K562 (cell line): ENCODE measurements at regions not wholly inside any gene's neighbourhood (a gene's known extent, or its start where the extent isn't known, plus 50 kb on each side); places are given as distances from the start of the nearest gene placed in this dataset.

Source experiments
- ATAC-seq: fragments of 200-7000 bp; cut with Tn5 transposase; 3 replicates; pipeline ENCODE4 v1.9.1; 2020; ENCODE audit warnings: moderate library complexity
- BruUV-seq: library from RNA; stranded (reverse); fragments of 400-500 nt; replicated peaks from 2 replicates; lab custom pipeline; 2021; lab: Mats Ljungman, UMichigan
- CTCF ChIA-PET: fragments of 300-600 bp; formaldehyde crosslinking; extraction: SDS; loops from one replicate; lab custom pipeline; 2021; ENCODE audit warnings: low intra/inter-chr PET ratio; lab: Yijun Ruan, JAX
- POLR2A ChIA-PET: fragments of 300-600, 350-650 bp; sonication (Branson Sonifier 250); formaldehyde crosslinking; extraction: SDS; loops from one replicate; lab custom pipeline; 2021; ENCODE audit warnings: antibody characterized with exemption, inconsistent platforms; lab: Yijun Ruan, JAX
- DNase-seq, 4 experiments: peaks; one replicate each; pipeline versions ENCODE4 v3.0.0 to v3.0.0-alpha.2; 2011 to 2018; ENCODE audit warnings: low spot score in 3 of 4, mixed read lengths in 3 of 4; ENCODE audit errors: extremely low read depth in 1 of 4
- FAIRE-seq: peaks from 2 replicates; lab custom pipeline; 2011; peaks lifted over from hg19 to GRCh38; lab: Jason Lieb, UNC
- H2AFZ ChIP-seq: 2 replicates; pipeline ENCODE4 v1.6.0; 2011; ENCODE audit warnings: low read depth, low read length, control low read depth, inconsistent platforms
- H3K27ac ChIP-seq: fragments of 200-600 bp; 3 replicates; pipeline ENCODE4 v1.8.0; 2011; ENCODE audit warnings: low read depth, mild to moderate bottlenecking, control low read depth, inconsistent platforms, low read length, moderate library complexity, mixed read lengths; ENCODE audit errors: extremely low read depth
- H3K27me3 ChIP-seq, 2 experiments: fragments of 300-600 bp in 1 of 2; 2 replicates in 1 of 2; 3 replicates in 1 of 2; pipeline versions ENCODE4 v1.6.0 to v1.8.0; 2011; ENCODE audit warnings: inconsistent platforms in 2 of 2, low read length in 2 of 2, mild to moderate bottlenecking in 1 of 2, mixed read lengths in 1 of 2, moderate library complexity in 1 of 2; ENCODE audit not compliant: control insufficient read depth in 2 of 2, insufficient read depth in 2 of 2
- H3K36me3 ChIP-seq: fragments of 300-600 bp; 3 replicates; pipeline ENCODE4 v1.8.0; 2011; ENCODE audit warnings: mild to moderate bottlenecking, low read length, inconsistent platforms; ENCODE audit not compliant: control insufficient read depth, insufficient read depth
- H3K4me1 ChIP-seq, 2 experiments: fragments of 200-600 bp in 1 of 2; replicated peaks in 1 of 2; 2 replicates in 1 of 2; 3 replicates in 1 of 2; pipeline versions ENCODE4 v1.5.1 to v1.8.0; 2011; ENCODE audit warnings: inconsistent platforms in 2 of 2, low read length in 2 of 2, mild to moderate bottlenecking in 1 of 2, mixed read lengths in 1 of 2, moderate library complexity in 1 of 2; ENCODE audit not compliant: control insufficient read depth in 2 of 2, insufficient read depth in 2 of 2
- H3K4me2 ChIP-seq: 2 replicates; pipeline ENCODE4 v1.6.1; 2011; ENCODE audit warnings: low read length, control low read depth, inconsistent platforms, mixed read lengths; ENCODE audit not compliant: insufficient read depth
- H3K4me3 ChIP-seq: fragments of 200-600 bp; sonication (generic), shearing (Covaris generic); 2 replicates; pipeline ENCODE4 v1.5.1; 2016; ENCODE audit warnings: control low read depth, inconsistent platforms
- H3K79me2 ChIP-seq: fragments of 200-600 bp; 3 replicates; pipeline ENCODE4 v1.8.0; 2011; ENCODE audit warnings: low read length, inconsistent platforms; ENCODE audit not compliant: control insufficient read depth, insufficient read depth
- H3K9ac ChIP-seq, 2 experiments: 2 replicates each; pipeline versions ENCODE4 v1.6.0 to v1.6.1; 2011; ENCODE audit warnings: low read depth in 2 of 2, low read length in 2 of 2, control low read depth in 1 of 2, inconsistent platforms in 1 of 2, mild to moderate bottlenecking in 1 of 2, mixed read lengths in 1 of 2; ENCODE audit not compliant: insufficient read depth in 1 of 2
- H3K9me1 ChIP-seq: one replicate; pipeline ENCODE4 v1.6.0; 2011; ENCODE audit warnings: inconsistent platforms, mild to moderate bottlenecking, low read length, moderate library complexity; ENCODE audit not compliant: control insufficient read depth, insufficient read depth
- H3K9me3 ChIP-seq: replicated peaks from 2 replicates; pipeline ENCODE4 v1.5.1; 2011; ENCODE audit warnings: low read depth, low read length, inconsistent platforms; ENCODE audit not compliant: control insufficient read depth, insufficient read depth
- H4K20me1 ChIP-seq: replicated peaks from 2 replicates; pipeline ENCODE4 v1.6.1; 2011; ENCODE audit warnings: low read length, inconsistent platforms, mixed read lengths; ENCODE audit not compliant: control insufficient read depth, insufficient read depth
- BRD4 ChIP-seq: fragments of 200-600 bp; sonication (generic); IDR thresholded peaks from 2 replicates; pipeline ENCODE4 v1.6.1; 2017; ENCODE audit warnings: inconsistent platforms
- MCM5 ChIP-seq: fragments of 450-650 bp; IDR thresholded peaks from 2 replicates; pipeline ENCODE4 v1.6.1; 2016; ENCODE audit warnings: low read depth
- MYC ChIP-seq, 2 experiments: fragments of 250-450 bp in 1 of 2; sonication (Bioruptor Pico) in 1 of 2; IDR thresholded peaks; 2 replicates each; pipeline versions ENCODE4 v1.5.1 to v1.6.1; 2012 to 2021; ENCODE audit warnings: low read depth in 2 of 2, borderline replicate concordance in 1 of 2, improper control_type of control experiment in 1 of 2, low read length in 1 of 2, mild to moderate bottlenecking in 1 of 2, moderate library complexity in 1 of 2
- RAD51 ChIP-seq: fragments of 450-650 bp; IDR thresholded peaks from 2 replicates; pipeline ENCODE4 v1.7.1; 2016; ENCODE audit warnings: low read depth, mild to moderate bottlenecking, borderline replicate concordance
- SAP30 ChIP-seq: fragments of 200-600 bp; sonication (generic); IDR thresholded peaks from 2 replicates; pipeline ENCODE4 v1.6.1; 2012; ENCODE audit warnings: borderline replicate concordance, low read depth, mild to moderate bottlenecking, moderate library complexity, low read length, control low read depth, inconsistent platforms; ENCODE audit not compliant: insufficient read depth, poor library complexity, severe bottlenecking
- SETDB1 ChIP-seq: IDR thresholded peaks from one replicate; pipeline ENCODE4 v1.6.1; 2012; ENCODE audit warnings: low read length, control low read depth, inconsistent platforms
- SIN3B ChIP-seq: fragments of 450-650 bp; IDR thresholded peaks from 2 replicates; pipeline ENCODE4 v1.6.1; 2017; ENCODE audit warnings: low read depth, mild to moderate bottlenecking, moderate library complexity
- ZNF165 ChIP-seq: fragments of 250-450 bp; sonication (Bioruptor Pico); IDR thresholded peaks from 2 replicates; pipeline ENCODE4 v1.4.0; 2020; ENCODE audit warnings: borderline replicate concordance
- WGBS: fragments of 100-300 bp; shearing (Covaris generic); methylation state at CpG from one replicate; pipeline ENCODE4 v1.1.6; 2016; ENCODE audit warnings: low coverage, mixed read lengths; ENCODE audit not compliant: insufficient coverage; ENCODE audit errors: missing lambda C conversion rate; 5-methylcytosine and 5-hydroxymethylcytosine counted together
- in situ Hi-C: fragments of 300-500 bp; cut with MboI; formaldehyde crosslinking; loops from 4 replicates; pipeline ENCODE4 v1.15.0; 2018; ENCODE audit warnings: inconsistent platforms, mixed read lengths
- intact Hi-C: fragments of 100-400 bp; cut with micrococcal nuclease; formaldehyde crosslinking; loops from 2 replicates; pipeline ENCODE4 v1.14.2; 2022
- TF ChIP-seq, protein P1 (sequence below): fragments of 250-450 bp; sonication (Bioruptor Pico); IDR thresholded peaks from 2 replicates; pipeline ENCODE4 v1.5.0; 2021; ENCODE audit warnings: mild to moderate bottlenecking, borderline replicate concordance
- TF ChIP-seq, protein P2 (sequence below): fragments of 250-450 bp; sonication (Bioruptor Pico); IDR thresholded peaks from 2 replicates; pipeline ENCODE4 v1.9.0; 2021; ENCODE audit warnings: mild to moderate bottlenecking, inconsistent platforms
- TF ChIP-seq, protein P3 (sequence below): fragments of 250-450 bp; sonication (Bioruptor Pico); IDR thresholded peaks from 2 replicates; pipeline ENCODE4 v1.5.1; 2021; ENCODE audit warnings: mild to moderate bottlenecking
- TF ChIP-seq, protein P4 (sequence below), 2 experiments: fragments of 250-450 bp in 1 of 2; fragments of 450-650 bp in 1 of 2; sonication (Bioruptor Pico) in 1 of 2; IDR thresholded peaks; 2 replicates each; pipeline versions ENCODE4 v1.6.1 to v1.8.0; 2016 to 2021; ENCODE audit warnings: mild to moderate bottlenecking in 2 of 2, moderate library complexity in 2 of 2, missing compliant biosample characterization in 1 of 2, missing genetic modification characterization in 1 of 2
- TF ChIP-seq, protein P5 (sequence below): fragments of 250-450 bp; sonication (Bioruptor Pico); IDR thresholded peaks from 2 replicates; pipeline ENCODE4 v1.4.0; 2020

DNA sequence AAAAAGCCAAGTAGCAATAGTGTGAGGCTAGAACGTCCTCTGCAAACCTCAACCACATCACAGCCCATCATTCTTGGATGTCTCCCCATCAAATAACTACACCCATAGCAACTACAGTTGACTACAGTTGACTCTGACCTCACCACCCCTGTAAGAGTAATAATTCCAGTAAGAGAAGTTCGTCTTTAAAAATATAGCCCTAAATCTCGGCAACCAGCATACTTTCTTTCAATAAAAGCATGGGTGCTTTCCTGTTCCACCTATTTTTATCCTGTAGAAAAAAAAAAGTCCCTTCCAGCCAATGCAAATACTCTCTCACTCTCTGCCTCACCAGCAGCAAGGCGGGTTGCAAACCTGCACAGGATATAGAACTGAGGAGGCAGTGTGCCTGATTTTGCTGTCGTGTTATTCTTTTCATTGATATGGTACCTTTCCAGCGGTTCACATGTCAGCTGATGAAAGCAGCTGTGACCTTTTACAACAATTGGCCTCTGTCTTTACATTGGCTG lies 187.5 kb upstream of the NFE2L3 start:
- Histone ChIP-seq H3K4me2 (no peak overlapping the region), H3K27ac (no peak overlapping the region), H2AFZ (no peak overlapping the region), H3K9me3 (0 out of 2 replicates have a peak, but pooled peaks cover 2% of the 10 kb centered on the region), H3K36me3 (no peaks in the 10 kb centered on the region), H3K79me2 (no peaks in the 10 kb centered on the region), H3K4me1 (no peaks in the 10 kb centered on the region; a peak in 1 of 5 replicates), H3K9ac (no peak overlapping the region), H3K27me3 (peaks cover 35 to 43% of the 10 kb centered on the region in 2 experiments), H3K4me3 (no peak overlapping the region), H3K9me1 (no peaks in the 10 kb centered on the region), H4K20me1 (no peaks in the 10 kb centered on the region)
- ATAC-seq (no peak), DNase-seq (no peak), FAIRE-seq (no peak)
- CTCF ChIA-PET: no interaction called here
- no TSS peak for BruUV-seq
- in situ Hi-C loops: no loop called here
- WGBS: 1% methylated on average over 6 of the region's 6 CpGs
- POLR2A ChIA-PET: interaction anchor here (0.6 kb wide), 1 partner anchor 23 kb away, joined by 3 read pairs; no protein-coding TSS in a partner anchor
- intact Hi-C loops: no loop called here
- TF ChIP-seq, protein P1, sequence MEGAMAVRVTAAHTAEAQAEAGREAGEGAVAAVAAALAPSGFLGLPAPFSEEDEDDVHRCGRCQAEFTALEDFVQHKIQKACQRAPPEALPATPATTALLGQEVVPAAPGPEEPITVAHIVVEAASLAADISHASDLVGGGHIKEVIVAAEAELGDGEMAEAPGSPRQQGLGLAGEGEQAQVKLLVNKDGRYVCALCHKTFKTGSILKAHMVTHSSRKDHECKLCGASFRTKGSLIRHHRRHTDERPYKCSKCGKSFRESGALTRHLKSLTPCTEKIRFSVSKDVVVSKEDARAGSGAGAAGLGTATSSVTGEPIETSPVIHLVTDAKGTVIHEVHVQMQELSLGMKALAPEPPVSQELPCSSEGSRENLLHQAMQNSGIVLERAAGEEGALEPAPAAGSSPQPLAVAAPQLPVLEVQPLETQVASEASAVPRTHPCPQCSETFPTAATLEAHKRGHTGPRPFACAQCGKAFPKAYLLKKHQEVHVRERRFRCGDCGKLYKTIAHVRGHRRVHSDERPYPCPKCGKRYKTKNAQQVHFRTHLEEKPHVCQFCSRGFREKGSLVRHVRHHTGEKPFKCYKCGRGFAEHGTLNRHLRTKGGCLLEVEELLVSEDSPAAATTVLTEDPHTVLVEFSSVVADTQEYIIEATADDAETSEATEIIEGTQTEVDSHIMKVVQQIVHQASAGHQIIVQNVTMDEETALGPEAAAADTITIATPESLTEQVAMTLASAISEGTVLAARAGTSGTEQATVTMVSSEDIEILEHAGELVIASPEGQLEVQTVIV (CRISPR knock-in tag): no peak
- TF ChIP-seq, protein P2, sequence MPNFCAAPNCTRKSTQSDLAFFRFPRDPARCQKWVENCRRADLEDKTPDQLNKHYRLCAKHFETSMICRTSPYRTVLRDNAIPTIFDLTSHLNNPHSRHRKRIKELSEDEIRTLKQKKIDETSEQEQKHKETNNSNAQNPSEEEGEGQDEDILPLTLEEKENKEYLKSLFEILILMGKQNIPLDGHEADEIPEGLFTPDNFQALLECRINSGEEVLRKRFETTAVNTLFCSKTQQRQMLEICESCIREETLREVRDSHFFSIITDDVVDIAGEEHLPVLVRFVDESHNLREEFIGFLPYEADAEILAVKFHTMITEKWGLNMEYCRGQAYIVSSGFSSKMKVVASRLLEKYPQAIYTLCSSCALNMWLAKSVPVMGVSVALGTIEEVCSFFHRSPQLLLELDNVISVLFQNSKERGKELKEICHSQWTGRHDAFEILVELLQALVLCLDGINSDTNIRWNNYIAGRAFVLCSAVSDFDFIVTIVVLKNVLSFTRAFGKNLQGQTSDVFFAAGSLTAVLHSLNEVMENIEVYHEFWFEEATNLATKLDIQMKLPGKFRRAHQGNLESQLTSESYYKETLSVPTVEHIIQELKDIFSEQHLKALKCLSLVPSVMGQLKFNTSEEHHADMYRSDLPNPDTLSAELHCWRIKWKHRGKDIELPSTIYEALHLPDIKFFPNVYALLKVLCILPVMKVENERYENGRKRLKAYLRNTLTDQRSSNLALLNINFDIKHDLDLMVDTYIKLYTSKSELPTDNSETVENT (CRISPR knock-in tag): no peak
- no peak for TF ChIP-seq MYC (IDR thresholded peaks at IDR 0.05; ENCODE audit: low read depth, low read length)
- no peak for TF ChIP-seq MYC (CRISPR knock-in tag; IDR thresholded peaks at IDR 0.05; ENCODE audit: borderline replicate concordance, low read depth)
- no peak for TF ChIP-seq SETDB1
- TF ChIP-seq, protein P3, sequence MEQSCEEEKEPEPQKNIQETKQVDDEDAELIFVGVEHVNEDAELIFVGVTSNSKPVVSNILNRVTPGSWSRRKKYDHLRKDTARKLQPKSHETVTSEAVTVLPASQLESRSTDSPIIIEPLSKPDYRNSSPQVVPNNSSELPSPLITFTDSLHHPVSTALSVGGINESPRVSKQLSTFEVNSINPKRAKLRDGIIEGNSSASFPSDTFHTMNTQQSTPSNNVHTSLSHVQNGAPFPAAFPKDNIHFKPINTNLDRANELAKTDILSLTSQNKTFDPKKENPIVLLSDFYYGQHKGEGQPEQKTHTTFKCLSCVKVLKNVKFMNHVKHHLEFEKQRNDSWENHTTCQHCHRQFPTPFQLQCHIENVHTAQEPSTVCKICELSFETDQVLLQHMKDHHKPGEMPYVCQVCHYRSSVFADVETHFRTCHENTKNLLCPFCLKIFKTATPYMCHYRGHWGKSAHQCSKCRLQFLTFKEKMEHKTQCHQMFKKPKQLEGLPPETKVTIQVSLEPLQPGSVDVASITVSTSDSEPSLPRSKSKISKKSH (CRISPR knock-in tag): no peak
- TF ChIP-seq, protein P4, sequence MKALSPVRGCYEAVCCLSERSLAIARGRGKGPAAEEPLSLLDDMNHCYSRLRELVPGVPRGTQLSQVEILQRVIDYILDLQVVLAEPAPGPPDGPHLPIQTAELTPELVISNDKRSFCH (CRISPR knock-in tag; IDR thresholded peaks at IDR 0.05): no peak
- TF ChIP-seq, protein P4 (tag; IDR thresholded peaks at IDR 0.05): no peak
- no peak for TF ChIP-seq RAD51
- no peak for TF ChIP-seq SIN3B
- TF ChIP-seq MCM5: no peak
- TF ChIP-seq ZNF165 (CRISPR knock-in tag): no peak
- TF ChIP-seq SAP30: no peak
- TF ChIP-seq, protein P5, sequence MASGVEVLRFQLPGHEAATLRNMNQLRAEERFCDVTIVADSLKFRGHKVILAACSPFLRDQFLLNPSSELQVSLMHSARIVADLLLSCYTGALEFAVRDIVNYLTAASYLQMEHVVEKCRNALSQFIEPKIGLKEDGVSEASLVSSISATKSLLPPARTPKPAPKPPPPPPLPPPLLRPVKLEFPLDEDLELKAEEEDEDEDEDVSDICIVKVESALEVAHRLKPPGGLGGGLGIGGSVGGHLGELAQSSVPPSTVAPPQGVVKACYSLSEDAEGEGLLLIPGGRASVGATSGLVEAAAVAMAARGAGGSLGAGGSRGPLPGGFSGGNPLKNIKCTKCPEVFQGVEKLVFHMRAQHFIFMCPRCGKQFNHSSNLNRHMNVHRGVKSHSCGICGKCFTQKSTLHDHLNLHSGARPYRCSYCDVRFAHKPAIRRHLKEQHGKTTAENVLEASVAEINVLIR (CRISPR knock-in tag): no peak
- no peak for TF ChIP-seq BRD4
